Smooth muscle cell (in vitro differentiated cells): ENCODE measurements at regions not wholly inside any gene's neighbourhood (a gene's known extent, or its start where the extent isn't known, plus 50 kb on each side); places are given as distances from the start of the nearest gene placed in this dataset.

Experiments
- DNase-seq: peaks from one replicate; lab custom pipeline; 2025; ENCODE audit not compliant: unreplicated experiment; lab: John Stamatoyannopoulos, UW
- H2AFZ ChIP-seq: fragments of 200-600 bp; sonication (generic); 2 replicates; pipeline ENCODE4 v1.6.0; 2016; ENCODE audit warnings: antibody characterized with exemption, low read depth, mild to moderate bottlenecking
- H3F3A ChIP-seq: fragments of 200-600 bp; sonication (generic); 2 replicates; pipeline ENCODE4 v1.6.0; 2017; ENCODE audit warnings: antibody characterized with exemption, low read depth
- H3K27ac ChIP-seq: fragments of 200-600 bp; sonication (generic); 2 replicates; pipeline ENCODE4 v1.5.1; 2016; ENCODE audit warnings: low read depth, mild to moderate bottlenecking
- H3K27me3 ChIP-seq: fragments of 200-600 bp; sonication (generic); 2 replicates; pipeline ENCODE4 v1.6.1; 2016; ENCODE audit warnings: low read depth, mild to moderate bottlenecking
- H3K36me3 ChIP-seq: fragments of 200-600 bp; sonication (generic); 2 replicates; pipeline ENCODE4 v1.5.1; 2016; ENCODE audit warnings: low read depth
- H3K4me1 ChIP-seq: fragments of 200-600 bp; sonication (generic); 2 replicates; pipeline ENCODE4 v1.5.1; 2016; ENCODE audit warnings: low read depth
- H3K4me2 ChIP-seq: fragments of 200-600 bp; sonication (generic); 2 replicates; pipeline ENCODE4 v1.6.0; 2016; ENCODE audit warnings: mild to moderate bottlenecking
- H3K4me3 ChIP-seq: fragments of 200-600 bp; sonication (generic); 2 replicates; pipeline ENCODE4 v1.5.1; 2016; ENCODE audit warnings: mild to moderate bottlenecking
- H3K79me2 ChIP-seq: fragments of 200-600 bp; sonication (generic); 2 replicates; pipeline ENCODE4 v1.6.0; 2016; ENCODE audit warnings: low read depth, mild to moderate bottlenecking
- H3K9ac ChIP-seq: fragments of 200-600 bp; sonication (generic); 2 replicates; pipeline ENCODE4 v1.6.0; 2016; ENCODE audit warnings: low read depth
- H3K9me3 ChIP-seq: fragments of 200-600 bp; sonication (generic); replicated peaks from 2 replicates; pipeline ENCODE4 v1.5.1; 2016; ENCODE audit warnings: low read depth
- H4K20me1 ChIP-seq: fragments of 200-600 bp; sonication (generic); 2 replicates; pipeline ENCODE4 v1.6.0; 2016; ENCODE audit warnings: low read depth
- WGBS: methylation state at CpG from one replicate; pipeline ENCODE4 v1.1.7; 2016; ENCODE audit warnings: low lambda C conversion rate; 5-methylcytosine and 5-hydroxymethylcytosine counted together
- TF ChIP-seq, protein P1 (sequence below): fragments of 200-600 bp; sonication (generic); IDR thresholded peaks from 2 replicates; pipeline ENCODE4 v1.5.1; 2017; ENCODE audit warnings: borderline replicate concordance, mild to moderate bottlenecking, antibody characterized with exemption; ENCODE audit not compliant: insufficient read depth, poor library complexity, severe bottlenecking

DNA sequence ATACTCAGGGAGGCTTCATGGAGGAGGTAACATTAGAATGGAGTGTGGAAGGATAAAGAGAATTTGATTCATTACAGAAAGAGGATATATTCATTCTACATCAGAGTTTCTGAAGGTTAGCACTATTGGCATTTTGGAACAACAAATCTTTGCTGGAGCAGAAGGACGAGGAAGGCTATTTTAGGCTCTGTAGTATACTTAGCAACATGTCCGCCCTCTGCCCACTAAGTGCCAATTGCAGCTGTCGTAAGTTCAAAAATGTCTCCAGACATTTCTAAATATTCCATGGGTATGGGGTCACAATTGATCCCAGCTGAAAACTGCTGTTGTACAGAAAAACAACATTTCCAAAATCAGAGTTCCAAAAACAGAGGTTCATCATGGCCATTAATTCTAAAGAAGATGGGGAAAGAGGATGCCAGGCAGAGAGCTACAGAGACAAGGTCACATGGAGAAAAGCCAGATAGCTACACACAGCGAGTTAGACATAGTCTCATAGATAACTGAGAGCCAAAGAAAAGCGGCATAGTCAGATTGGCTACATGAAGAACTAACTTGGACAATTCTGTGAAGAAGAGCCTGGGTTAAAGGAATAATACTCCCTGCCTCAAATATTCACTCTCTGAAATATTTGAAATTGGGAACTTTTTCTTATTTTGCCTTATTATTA is 846.4 kb upstream of the CDH8 start:
- Histone ChIP-seq H3K9me3 (no peaks in the 10 kb centered on the region), H2AFZ (no peak overlapping the region), H3K4me3 (no peak overlapping the region), H3F3A (no peaks in the 10 kb centered on the region), H3K4me2 (no peak overlapping the region), H4K20me1 (no peaks in the 10 kb centered on the region), H3K36me3 (no peaks in the 10 kb centered on the region), H3K27me3 (no peaks in the 10 kb centered on the region), H3K9ac (no peak overlapping the region), H3K27ac (no peak overlapping the region), H3K79me2 (no peaks in the 10 kb centered on the region), H3K4me1 (no peaks in the 10 kb centered on the region)
- 88% methylated on average over 5 of the region's 5 CpGs for WGBS
- no peak for DNase-seq
- TF ChIP-seq, protein P1, sequence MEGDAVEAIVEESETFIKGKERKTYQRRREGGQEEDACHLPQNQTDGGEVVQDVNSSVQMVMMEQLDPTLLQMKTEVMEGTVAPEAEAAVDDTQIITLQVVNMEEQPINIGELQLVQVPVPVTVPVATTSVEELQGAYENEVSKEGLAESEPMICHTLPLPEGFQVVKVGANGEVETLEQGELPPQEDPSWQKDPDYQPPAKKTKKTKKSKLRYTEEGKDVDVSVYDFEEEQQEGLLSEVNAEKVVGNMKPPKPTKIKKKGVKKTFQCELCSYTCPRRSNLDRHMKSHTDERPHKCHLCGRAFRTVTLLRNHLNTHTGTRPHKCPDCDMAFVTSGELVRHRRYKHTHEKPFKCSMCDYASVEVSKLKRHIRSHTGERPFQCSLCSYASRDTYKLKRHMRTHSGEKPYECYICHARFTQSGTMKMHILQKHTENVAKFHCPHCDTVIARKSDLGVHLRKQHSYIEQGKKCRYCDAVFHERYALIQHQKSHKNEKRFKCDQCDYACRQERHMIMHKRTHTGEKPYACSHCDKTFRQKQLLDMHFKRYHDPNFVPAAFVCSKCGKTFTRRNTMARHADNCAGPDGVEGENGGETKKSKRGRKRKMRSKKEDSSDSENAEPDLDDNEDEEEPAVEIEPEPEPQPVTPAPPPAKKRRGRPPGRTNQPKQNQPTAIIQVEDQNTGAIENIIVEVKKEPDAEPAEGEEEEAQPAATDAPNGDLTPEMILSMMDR, result no peak

DNA sequence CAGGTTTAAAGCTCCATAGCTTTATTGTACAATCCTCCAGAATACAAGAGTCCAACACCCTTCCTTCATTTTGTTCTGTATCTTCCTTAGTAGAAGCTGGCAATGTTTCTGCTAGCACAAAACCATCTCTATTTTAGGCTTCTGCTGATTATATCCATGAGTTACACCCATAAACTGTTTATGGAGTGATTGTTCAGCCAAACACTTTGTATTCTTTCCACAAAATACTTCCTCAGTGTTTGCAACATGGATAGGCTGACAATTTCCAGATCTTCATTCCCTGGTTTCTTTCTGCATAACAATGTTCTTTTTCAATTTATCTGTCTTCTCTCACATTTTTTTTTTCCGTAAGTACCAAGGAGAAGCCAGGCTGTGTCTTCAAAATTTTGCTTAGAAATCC is 839.9 kb upstream of the CDH8 start:
- Histone ChIP-seq H3K27ac (no peak overlapping the region), H3K4me3 (no peak overlapping the region), H4K20me1 (no peaks in the 10 kb centered on the region), H3K9me3 (no peaks in the 10 kb centered on the region), H3K79me2 (no peaks in the 10 kb centered on the region), H3K36me3 (no peaks in the 10 kb centered on the region), H3K9ac (no peak overlapping the region), H2AFZ (no peak overlapping the region), H3K4me1 (no peaks in the 10 kb centered on the region), H3K4me2 (no peak overlapping the region), H3K27me3 (no peaks in the 10 kb centered on the region), H3F3A (no peaks in the 10 kb centered on the region)
- 85% methylated on average over 1 of the region's 1 CpG for WGBS
- TF ChIP-seq, protein P1, result no peak
- DNase-seq, result no peak

DNA sequence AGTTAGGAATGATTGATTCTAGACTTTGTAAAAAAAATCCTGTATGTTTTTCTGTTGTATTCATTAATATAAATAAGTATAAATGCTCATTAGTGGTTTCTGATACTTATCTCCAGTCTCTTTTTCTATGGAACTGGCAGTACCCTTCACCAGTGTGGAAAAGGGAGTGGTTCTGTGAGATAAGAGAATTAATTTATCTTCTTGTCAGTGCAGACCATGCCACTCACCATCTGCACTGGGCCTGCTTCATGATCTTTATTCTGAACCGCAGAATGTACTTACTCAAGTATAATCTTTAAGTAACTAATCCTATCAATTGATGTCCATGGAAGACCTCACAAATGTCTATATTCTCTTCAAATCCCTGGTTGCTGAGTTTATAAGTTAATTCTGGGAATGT is 836.1 kb upstream of the CDH8 start:
- H3K4me2 ChIP-seq, result no peak overlapping the region
- H3K9me3 ChIP-seq, result no peaks in the 10 kb centered on the region
- no peaks in the 10 kb centered on the region for H3K79me2 ChIP-seq
- H4K20me1 ChIP-seq, result no peaks in the 10 kb centered on the region
- H3F3A ChIP-seq, result no peaks in the 10 kb centered on the region
- H3K36me3 ChIP-seq, result no peaks in the 10 kb centered on the region
- no peaks in the 10 kb centered on the region for H3K27me3 ChIP-seq
- H3K9ac ChIP-seq, result no peak overlapping the region
- TF ChIP-seq, protein P1, result no peak
- DNase-seq, result no peak
- WGBS, result 92% methylated on average over 1 of the region's 1 CpG
- no peaks in the 10 kb centered on the region for H3K4me1 ChIP-seq
- no peak overlapping the region for H2AFZ ChIP-seq
- no peak overlapping the region for H3K4me3 ChIP-seq
- no peak overlapping the region for H3K27ac ChIP-seq

DNA sequence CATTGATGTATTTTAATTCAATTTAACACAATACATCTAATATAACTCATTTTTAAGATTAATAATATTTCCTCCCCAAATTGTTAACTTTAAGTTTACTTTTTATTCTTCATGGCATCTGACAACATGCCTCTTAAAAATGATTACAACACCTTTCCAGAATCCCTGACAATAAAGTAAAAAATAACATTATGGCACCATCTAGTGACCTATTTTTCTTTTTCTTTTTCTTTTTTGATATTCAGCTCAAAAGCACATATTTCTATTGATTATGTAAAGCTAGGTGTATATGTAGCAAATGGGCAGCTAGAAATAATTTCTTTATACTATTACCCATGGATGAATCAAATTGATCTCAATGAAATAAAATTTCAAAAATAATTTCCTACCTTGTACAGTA is 834.3 kb upstream of the CDH8 start:
- Histone ChIP-seq H3K4me1 (no peaks in the 10 kb centered on the region), H3K36me3 (no peaks in the 10 kb centered on the region), H4K20me1 (no peaks in the 10 kb centered on the region), H3K9ac (no peak overlapping the region), H2AFZ (no peak overlapping the region), H3K27me3 (no peaks in the 10 kb centered on the region), H3F3A (no peaks in the 10 kb centered on the region), H3K9me3 (no peaks in the 10 kb centered on the region), H3K4me3 (no peak overlapping the region), H3K79me2 (no peaks in the 10 kb centered on the region), H3K27ac (no peak overlapping the region), H3K4me2 (no peak overlapping the region)
- DNase-seq, result no peak
- TF ChIP-seq, protein P1, result peak; percentile 15
